Mononuclear cell (primary cell): ENCODE measurements at regions not wholly inside any gene's neighbourhood (a gene's known extent, or its start where the extent isn't known, plus 50 kb on each side); places are given as distances from the start of the nearest gene placed in this dataset.

ENCODE experiments used
- H3K27me3 ChIP-seq: 2 replicates; pipeline ENCODE4 v1.6.0; 2011; ENCODE audit warnings: low read length, control low read depth; ENCODE audit not compliant: insufficient read depth
- H3K4me1 ChIP-seq: 2 replicates; pipeline ENCODE4 v1.5.1; 2011; ENCODE audit warnings: mild to moderate bottlenecking, low read length, control low read depth; ENCODE audit not compliant: insufficient read depth
- H3K4me3 ChIP-seq: 2 replicates; pipeline ENCODE4 v1.5.1; 2011; ENCODE audit warnings: mild to moderate bottlenecking, low read length, moderate library complexity
- H3K9me3 ChIP-seq: 2 replicates; pipeline ENCODE4 v1.5.1; 2011; ENCODE audit warnings: low read depth, mild to moderate bottlenecking, control low read depth, low read length

DNA sequence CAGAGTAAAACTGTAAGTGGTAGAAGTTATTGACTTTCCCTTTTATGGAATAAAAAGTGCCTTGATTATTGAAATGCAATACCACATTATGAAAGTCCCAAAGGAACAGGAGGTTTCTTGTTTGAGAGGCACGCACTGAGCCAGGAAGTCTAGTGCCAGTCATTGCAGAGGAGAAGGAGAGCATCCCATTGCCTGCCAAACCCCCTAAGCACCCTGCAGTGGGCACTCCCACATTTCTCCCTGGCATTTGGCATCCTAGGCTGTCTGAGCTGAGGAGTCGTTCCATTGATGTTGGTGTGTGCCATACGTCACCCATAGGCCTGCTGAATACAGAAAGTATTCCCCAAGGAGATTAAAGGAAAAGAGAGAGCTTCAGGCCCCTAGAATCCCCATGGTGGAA lies 85.7 kb upstream of the MBNL2 start:
- H3K4me3 ChIP-seq, result no peak overlapping the region

GRCh38 chr13:97139691-97140090 lies 82.4 kb upstream of the MBNL2 start:
- H3K27me3 ChIP-seq, result peaks cover 7% of the 10 kb centered on the region
- H3K4me1 ChIP-seq, result no peaks in the 10 kb centered on the region
- H3K4me3 ChIP-seq, result no peak overlapping the region
- H3K9me3 ChIP-seq, result no peaks in the 10 kb centered on the region

More for the DNA sequence above, 85.7 kb upstream of the MBNL2 start:
- Histone ChIP-seq H3K4me1 (no peaks in the 10 kb centered on the region), H3K9me3 (no peaks in the 10 kb centered on the region), H3K27me3 (peaks cover 6% of the 10 kb centered on the region)

- H3K4me3 ChIP-seq, result no peak overlapping the region
- peaks cover 7% of the 10 kb centered on the region for H3K27me3 ChIP-seq
- no peaks in the 10 kb centered on the region for H3K9me3 ChIP-seq
- H3K4me1 ChIP-seq, result no peaks in the 10 kb centered on the region
Measured at GRCh38 chr13:97140131-97140530, 82.0 kb upstream of the MBNL2 start.

- H3K27me3 ChIP-seq, result peaks cover 7% of the 10 kb centered on the region
- no peaks in the 10 kb centered on the region for H3K9me3 ChIP-seq
- no peaks in the 10 kb centered on the region for H3K4me1 ChIP-seq
- no peak overlapping the region for H3K4me3 ChIP-seq
Measured at GRCh38 chr13:97140611-97141010, 81.5 kb upstream of the MBNL2 start.

- Histone ChIP-seq H3K9me3 (no peaks in the 10 kb centered on the region), H3K27me3 (peaks cover 7% of the 10 kb centered on the region), H3K4me3 (no peak overlapping the region), H3K4me1 (no peaks in the 10 kb centered on the region)
Measured at GRCh38 chr13:97141097-97141496, 81.0 kb upstream of the MBNL2 start.

DNA sequence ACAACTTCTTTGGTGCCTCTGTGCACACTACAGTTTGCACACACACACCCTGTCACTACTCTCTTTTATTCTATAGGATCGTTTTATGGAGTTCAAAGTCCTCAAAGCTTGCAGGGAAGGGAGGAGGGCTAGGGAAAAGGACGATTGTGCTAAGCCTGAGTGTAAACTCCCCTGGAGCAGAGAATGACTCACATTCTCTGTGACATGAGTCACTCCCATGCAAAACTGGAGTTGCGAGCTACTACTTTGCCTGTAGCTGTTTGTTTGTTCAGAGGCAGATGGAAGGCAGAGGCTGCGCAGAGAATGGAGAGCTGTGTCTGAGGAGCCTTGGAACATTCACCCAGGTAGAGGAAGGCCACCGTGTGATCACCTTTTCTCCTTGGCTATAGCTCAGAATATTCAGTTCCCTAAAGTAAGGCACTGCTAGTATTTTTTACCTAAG lies 80.5 kb upstream of the MBNL2 start:
- H3K4me1 ChIP-seq, result no peaks in the 10 kb centered on the region
- H3K9me3 ChIP-seq, result no peaks in the 10 kb centered on the region
- H3K4me3 ChIP-seq, result no peak overlapping the region
- H3K27me3 ChIP-seq, result peaks cover 7% of the 10 kb centered on the region

GRCh38 chr13:97142452-97142851 lies 79.7 kb upstream of the MBNL2 start:
- Histone ChIP-seq H3K9me3 (no peaks in the 10 kb centered on the region), H3K27me3 (peaks cover 7% of the 10 kb centered on the region), H3K4me3 (no peak overlapping the region), H3K4me1 (no peaks in the 10 kb centered on the region)

DNA sequence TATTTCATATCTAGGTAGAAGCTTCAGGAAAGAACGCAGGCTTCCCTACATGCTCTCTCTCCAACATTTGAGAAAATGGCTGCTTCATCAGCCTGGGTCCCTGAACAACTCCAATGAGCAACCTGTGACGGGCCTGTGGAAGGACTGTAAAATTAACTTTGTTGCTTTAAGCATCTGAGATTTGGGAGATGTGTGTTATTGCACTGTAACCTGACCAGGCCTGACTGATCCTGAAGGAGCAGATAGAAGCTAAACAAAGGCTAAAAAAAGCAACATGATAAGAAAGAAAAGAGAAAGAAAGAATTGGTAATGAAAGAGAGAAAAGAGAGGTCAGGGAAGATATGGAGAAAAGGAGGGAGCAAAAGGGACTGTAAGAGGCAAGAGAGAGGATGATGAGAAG lies 77.1 kb upstream of the MBNL2 start:
- Histone ChIP-seq H3K27me3 (peaks cover 7% of the 10 kb centered on the region), H3K9me3 (no peaks in the 10 kb centered on the region), H3K4me1 (no peaks in the 10 kb centered on the region), H3K4me3 (no peak overlapping the region)

DNA sequence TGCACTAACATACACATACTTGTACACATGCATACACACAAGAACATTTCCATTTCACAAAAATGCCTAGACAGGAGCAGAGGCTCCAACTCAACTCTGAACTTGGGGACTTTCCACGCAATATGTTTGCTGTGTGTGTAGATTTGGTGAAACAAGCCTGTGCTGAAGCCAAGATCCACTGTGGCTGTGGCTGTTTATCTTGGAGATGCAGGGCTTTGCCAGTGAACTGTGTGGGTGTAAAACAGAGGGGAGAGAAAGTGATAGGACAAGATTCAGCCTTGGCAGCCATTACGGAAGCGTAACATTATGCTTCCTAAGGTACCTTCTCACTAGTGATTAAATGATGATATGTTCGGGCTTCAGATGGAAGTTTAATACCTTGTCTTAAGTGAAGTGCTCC lies 73.2 kb upstream of the MBNL2 start:
- Histone ChIP-seq H3K27me3 (no peaks in the 10 kb centered on the region), H3K4me1 (no peaks in the 10 kb centered on the region), H3K4me3 (no peak overlapping the region), H3K9me3 (no peaks in the 10 kb centered on the region)

- H3K4me3 ChIP-seq, result no peak overlapping the region
- H3K4me1 ChIP-seq, result no peaks in the 10 kb centered on the region
- no peaks in the 10 kb centered on the region for H3K9me3 ChIP-seq
- no peaks in the 10 kb centered on the region for H3K27me3 ChIP-seq
Measured at GRCh38 chr13:97160421-97160820, 61.7 kb upstream of the MBNL2 start.

DNA sequence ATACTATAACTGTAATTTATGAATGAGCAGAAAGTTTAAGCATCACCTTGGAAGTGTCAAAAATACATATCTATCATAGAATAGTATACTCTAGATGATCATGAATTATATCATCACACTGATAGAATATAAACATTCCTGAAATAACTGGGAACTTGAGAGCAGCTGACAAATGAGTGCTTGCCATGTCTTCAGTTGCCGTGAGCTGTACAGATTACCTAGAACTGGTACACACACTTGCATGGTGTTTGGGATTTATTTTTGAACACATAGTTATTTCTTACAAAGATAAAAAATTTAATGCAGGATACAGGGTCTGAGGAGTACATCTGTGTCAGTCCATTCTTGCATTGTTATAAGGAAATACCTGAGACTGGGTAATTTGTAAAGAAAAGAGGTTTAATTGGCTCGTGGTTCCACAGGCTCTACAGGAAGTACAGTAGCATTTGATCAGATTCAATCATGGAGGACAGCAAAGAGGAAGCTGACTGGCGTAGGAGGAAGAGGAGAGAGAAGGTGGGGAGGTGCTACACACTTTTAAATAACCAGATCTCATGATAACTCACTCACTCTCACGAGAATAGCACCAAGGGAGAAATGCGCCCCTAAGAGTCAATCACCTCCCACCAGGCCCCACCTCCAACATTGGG lies 60.4 kb upstream of the MBNL2 start:
- Histone ChIP-seq H3K4me3 (no peak overlapping the region), H3K9me3 (no peaks in the 10 kb centered on the region), H3K4me1 (no peaks in the 10 kb centered on the region), H3K27me3 (no peaks in the 10 kb centered on the region)

GRCh38 chr13:97165502-97166425 lies 56.4 kb upstream of the MBNL2 start:
- no peaks in the 10 kb centered on the region for H3K4me1 ChIP-seq
- H3K4me3 ChIP-seq, result no peak overlapping the region
- H3K27me3 ChIP-seq, result peaks cover 3% of the 10 kb centered on the region
- H3K9me3 ChIP-seq, result no peaks in the 10 kb centered on the region

- Histone ChIP-seq H3K4me1 (no peaks in the 10 kb centered on the region), H3K9me3 (no peaks in the 10 kb centered on the region), H3K4me3 (no peak overlapping the region), H3K27me3 (peaks cover 3% of the 10 kb centered on the region)
Measured at GRCh38 chr13:97171136-97171535, 51.0 kb upstream of the MBNL2 start.
